GM12878 (cell line): ENCODE measurements at regions not wholly inside any gene's neighbourhood (a gene's known extent, or its start where the extent isn't known, plus 50 kb on each side); places are given as distances from the start of the nearest gene placed in this dataset.

Experiments used
- ATAC-seq: fragments of 200-7000 bp; cut with Tn5 transposase; 3 replicates; pipeline ENCODE4 v1.9.1; 2020; ENCODE audit warnings: mild to moderate bottlenecking, moderate library complexity
- BruUV-seq: library from RNA; stranded (reverse); fragments of 400-500 nt; replicated peaks from 2 replicates; lab custom pipeline; 2021; lab: Mats Ljungman, UMichigan
- CTCF ChIA-PET: fragments of 300-600 bp; sonication (Branson Sonifier 250); formaldehyde crosslinking; extraction: SDS; loops from one replicate; lab custom pipeline; 2021; ENCODE audit warnings: inconsistent platforms; lab: Yijun Ruan, JAX
- POLR2A ChIA-PET: fragments of 350-600 bp; formaldehyde crosslinking; extraction: SDS; loops from one replicate; lab custom pipeline; 2021; ENCODE audit warnings: inconsistent platforms; lab: Charles Lee
- RAD21 ChIA-PET: fragments of 300-600 bp; sonication (Branson Sonifier 250); formaldehyde crosslinking; loops from one replicate; lab custom pipeline; 2023; ENCODE audit warnings: antibody characterized with exemption; ENCODE audit not compliant: unreplicated experiment; lab: Charles Lee
- SMC1A ChIA-PET: fragments of 300-600 bp; sonication (Branson Sonifier 250); formaldehyde crosslinking; loops from one replicate; lab custom pipeline; 2023; ENCODE audit not compliant: unreplicated experiment, uncharacterized antibody; lab: Charles Lee
- DNase-seq: peaks from one replicate; pipeline ENCODE4 v3.0.0-alpha.2; 2011; ENCODE audit warnings: low read depth, low spot score
- FAIRE-seq: peaks from 3 replicates; lab custom pipeline; 2011; peaks lifted over from hg19 to GRCh38; lab: Jason Lieb, UNC
- H2AFZ ChIP-seq: 2 replicates; pipeline ENCODE4 v1.6.0; 2011; ENCODE audit warnings: low read depth, low read length, control low read depth; ENCODE audit not compliant: control insufficient read depth
- H3K27ac ChIP-seq: 2 replicates; pipeline ENCODE4 v1.5.1; 2011; ENCODE audit warnings: control low read depth; ENCODE audit not compliant: control insufficient read depth, insufficient read depth
- H3K27me3 ChIP-seq, 2 experiments: replicated peaks in 1 of 2; 2 replicates each; pipeline versions ENCODE4 v1.6.0 to v1.6.1; 2011; ENCODE audit warnings: low read length in 1 of 2; ENCODE audit not compliant: control insufficient read depth in 2 of 2, insufficient read depth in 2 of 2
- H3K36me3 ChIP-seq, 2 experiments: 2 replicates each; pipeline ENCODE4 v1.5.1; 2011; ENCODE audit warnings: low read length in 1 of 2; ENCODE audit not compliant: control insufficient read depth in 2 of 2, insufficient read depth in 2 of 2
- H3K4me1 ChIP-seq: 2 replicates; pipeline ENCODE4 v1.6.1; 2011; ENCODE audit warnings: mild to moderate bottlenecking, low read length, moderate library complexity, mixed read lengths; ENCODE audit not compliant: control insufficient read depth, insufficient read depth
- H3K4me2 ChIP-seq: 2 replicates; pipeline ENCODE4 v1.6.0; 2011; ENCODE audit warnings: control low read depth; ENCODE audit not compliant: control insufficient read depth, insufficient read depth
- H3K4me3 ChIP-seq: fragments of 200-600 bp; sonication (generic); 2 replicates; pipeline ENCODE4 v1.5.1; 2016
- H3K79me2 ChIP-seq: 2 replicates; pipeline ENCODE4 v1.6.0; 2011; ENCODE audit warnings: low read length; ENCODE audit not compliant: control insufficient read depth, insufficient read depth
- H3K9ac ChIP-seq: 2 replicates; pipeline ENCODE4 v1.8.0; 2011; ENCODE audit warnings: low read length, control low read depth, mixed read lengths; ENCODE audit not compliant: control insufficient read depth, insufficient read depth
- H3K9me3 ChIP-seq: replicated peaks from 3 replicates; pipeline ENCODE4 v1.5.1; 2011; ENCODE audit warnings: mild to moderate bottlenecking, low read length; ENCODE audit not compliant: control insufficient read depth, insufficient read depth
- H4K20me1 ChIP-seq: 2 replicates; pipeline ENCODE4 v1.6.0; 2011; ENCODE audit not compliant: control insufficient read depth, insufficient read depth
- CREM ChIP-seq: IDR thresholded peaks from 2 replicates; pipeline ENCODE4 v1.6.1; 2014; ENCODE audit warnings: antibody characterized with exemption, low read depth
- FOXM1 ChIP-seq: IDR thresholded peaks from 2 replicates; pipeline ENCODE4 v1.6.1; 2012; ENCODE audit warnings: low read depth, mild to moderate bottlenecking, inconsistent platforms, low read length, moderate library complexity
- IRF4 ChIP-seq: IDR thresholded peaks from 2 replicates; pipeline ENCODE4 v1.6.1; 2011; ENCODE audit warnings: low read depth, low read length
- MTA2 ChIP-seq: fragments of 450-650 bp; IDR thresholded peaks from 2 replicates; pipeline ENCODE4 v1.6.1; 2016; ENCODE audit warnings: low read depth, mild to moderate bottlenecking, moderate library complexity
- NFXL1 ChIP-seq: fragments of 450-650 bp; IDR thresholded peaks from 2 replicates; pipeline ENCODE4 v1.6.1; 2017; ENCODE audit warnings: antibody characterized with exemption, mild to moderate bottlenecking, borderline replicate concordance
- NKRF ChIP-seq: fragments of 450-650 bp; conservative IDR thresholded peaks from 2 replicates; pipeline ENCODE4 v1.6.1; 2017; ENCODE audit warnings: mild to moderate bottlenecking, moderate library complexity
- NR2F1 ChIP-seq: fragments of 450-650 bp; conservative IDR thresholded peaks from 2 replicates; pipeline ENCODE4 v1.6.1; 2017; ENCODE audit warnings: mild to moderate bottlenecking
- NRF1 ChIP-seq: conservative IDR thresholded peaks from 2 replicates; pipeline ENCODE4 v1.6.1; 2011; ENCODE audit warnings: mild to moderate bottlenecking, low read depth, low read length, improper control_type of control experiment
- POLR2AphosphoS5 ChIP-seq: IDR thresholded peaks from 2 replicates; pipeline ENCODE4 v1.6.1; 2011; ENCODE audit warnings: mild to moderate bottlenecking, low read length, inconsistent platforms
- RB1 ChIP-seq: fragments of 450-650 bp; formaldehyde crosslinking; IDR thresholded peaks from 2 replicates; pipeline ENCODE4 v1.6.1; 2017; ENCODE audit warnings: mild to moderate bottlenecking, borderline replicate concordance
- RCOR1 ChIP-seq: conservative IDR thresholded peaks from 2 replicates; pipeline ENCODE4 v1.6.1; 2012; ENCODE audit warnings: low read depth, low read length, improper control_type of control experiment
- SMC3 ChIP-seq: IDR thresholded peaks from 2 replicates; pipeline ENCODE4 v1.6.1; 2011; ENCODE audit warnings: low read length, improper control_type of control experiment, borderline replicate concordance
- SPI1 ChIP-seq: IDR thresholded peaks from 2 replicates; pipeline ENCODE4 v1.6.1; 2011; ENCODE audit warnings: low read depth, mild to moderate bottlenecking, low read length, moderate library complexity, borderline replicate concordance; ENCODE audit not compliant: insufficient read depth
- YY1 ChIP-seq: IDR thresholded peaks from 2 replicates; pipeline ENCODE4 v1.6.1; 2011; ENCODE audit warnings: low read depth, mild to moderate bottlenecking, low read length
- WGBS: methylation state at CpG from one replicate; pipeline ENCODE4 v1.1.6; 2016; ENCODE audit warnings: low lambda C conversion rate; ENCODE audit not compliant: insufficient replicate concordance, insufficient coverage; ENCODE audit errors: missing lambda C conversion rate; 5-methylcytosine and 5-hydroxymethylcytosine counted together
- in situ Hi-C: fragments of 300-500 bp; cut with MboI; formaldehyde crosslinking; loops from 9 replicates; pipeline ENCODE4 v1.14.3; 2018; ENCODE audit warnings: mixed read lengths
- intact Hi-C: fragments of 100-400 bp; cut with micrococcal nuclease; formaldehyde crosslinking; loops from one replicate; pipeline ENCODE4 v1.14.2; 2022; ENCODE audit not compliant: unreplicated experiment

- 55% methylated on average over 4 of the region's 4 CpGs for WGBS
- SMC1A ChIA-PET: interaction anchor here (0.7 to 1.4 kb wide), 2 partner anchors 9 to 458 kb away, joined by 3 to 4 read pairs; no protein-coding TSS in a partner anchor
- no peak for ATAC-seq
Measured at GRCh38 chr6:134632024-134632423, 314.1 kb upstream of the SGK1 start.

More at GRCh38 chr6:134632024-134632423, 314.1 kb upstream of the SGK1 start:
- no peaks in the 10 kb centered on the region for H3K9me3 ChIP-seq
- BruUV-seq: no TSS peak
- TF ChIP-seq RCOR1 (no peak), RB1 (no peak), POLR2AphosphoS5 (no peak), YY1 (no peak), NR2F1 (no peak), CREM (no peak), NRF1 (no peak), FOXM1 (no peak), NFXL1 (no peak), MTA2 (no peak), IRF4 (no peak), NKRF (no peak), SMC3 (no peak), SPI1 (no peak)
- H2AFZ ChIP-seq: no peak overlapping the region
- H3K4me2 ChIP-seq: no peak overlapping the region
- no peaks in the 10 kb centered on the region for H4K20me1 ChIP-seq
- ChIA-PET CTCF (interaction anchor here (0.6 to 1.7 kb wide), 3 partner anchors 9 to 103 kb away, joined by 4 to 8 read pairs (median 5); no protein-coding TSS in a partner anchor), RAD21 (no interaction called here), POLR2A (no interaction called here)
- peaks cover 0 to 2% of the 10 kb centered on the region in 2 experiments; a peak in 1 of 4 replicates for H3K27me3 ChIP-seq
- no peaks in the 10 kb centered on the region for H3K4me1 ChIP-seq
- H3K9ac ChIP-seq: no peak overlapping the region
- no peak overlapping the region for H3K4me3 ChIP-seq
- intact Hi-C loops (no loop called here), in situ Hi-C loops (no loop called here)
- H3K79me2 ChIP-seq: no peaks in the 10 kb centered on the region
- DNase-seq (no peak), FAIRE-seq (no peak)
- no peak overlapping the region for H3K27ac ChIP-seq
- no peaks in the 10 kb centered on the region for H3K36me3 ChIP-seq
